ENCODE measurements at regions not wholly inside any gene's neighbourhood (a gene's known extent, or its start where the extent isn't known, plus 50 kb on each side); places are given as distances from the start of the nearest gene placed in this dataset.

GRCh38 chr12:68451261-68452077 lies 119.3 kb upstream of the MDM1 start:
- peak; percentile 78 for DNase-seq

- no peak for DNase-seq
Measured at GRCh38 chr12:68452078-68452715, 120.0 kb upstream of the MDM1 start.

- DNase-seq = no peak
Measured at GRCh38 chr12:68453278-68453677, 121.1 kb upstream of the MDM1 start.

GRCh38 chr12:68453876-68454275 lies 121.7 kb upstream of the MDM1 start:
- DNase-seq = no peak

- DNase-seq = peak; percentile 26
Measured at GRCh38 chr12:68454892-68455291, 122.7 kb upstream of the MDM1 start.

GRCh38 chr12:68455691-68456345 lies 123.7 kb upstream of the MDM1 start:
- no peak for DNase-seq

- no peak for DNase-seq
Measured at GRCh38 chr12:68458866-68459265, 126.7 kb upstream of the MDM1 start.

GRCh38 chr12:68460236-68460635 lies 128.1 kb upstream of the MDM1 start:
- no peak for DNase-seq

GRCh38 chr12:68461645-68462044 lies 129.5 kb upstream of the MDM1 start:
- no peak for DNase-seq

- DNase-seq = no peak
Measured at GRCh38 chr12:68462803-68463202, 130.6 kb upstream of the MDM1 start.

GRCh38 chr12:68465227-68465626 lies 133.1 kb upstream of the MDM1 start:
- DNase-seq = no peak

- DNase-seq = no peak
Measured at GRCh38 chr12:68467514-68467913, 135.4 kb upstream of the MDM1 start.

GRCh38 chr12:68468036-68468435 lies 135.9 kb upstream of the MDM1 start:
- no peak for DNase-seq

- no peak for DNase-seq
Measured at GRCh38 chr12:68469113-68469512, 137.0 kb upstream of the MDM1 start.

- no peak for DNase-seq
Measured at GRCh38 chr12:68470664-68471328, 138.6 kb upstream of the MDM1 start.

GRCh38 chr12:68474467-68475204 lies 136.1 kb upstream of the RAP1B start:
- DNase-seq = no peak

- no peak for DNase-seq
Measured at GRCh38 chr12:68476794-68477193, 133.9 kb upstream of the RAP1B start.

- DNase-seq = no peak
Measured at GRCh38 chr12:68477261-68477772, 133.4 kb upstream of the RAP1B start.

GRCh38 chr12:68477906-68478305 lies 132.8 kb upstream of the RAP1B start:
- no peak for DNase-seq

- no peak for DNase-seq
Measured at GRCh38 chr12:68478516-68479260, 132.0 kb upstream of the RAP1B start.

- DNase-seq = no peak
Measured at GRCh38 chr12:68479261-68479895, 131.3 kb upstream of the RAP1B start.
